CD14-positive monocyte (primary cell): ENCODE measurements at regions not wholly inside any gene's neighbourhood (a gene's known extent, or its start where the extent isn't known, plus 50 kb on each side); places are given as distances from the start of the nearest gene placed in this dataset.

Experiments used
- DNase-seq, 3 donors: peaks; one replicate each; pipeline ENCODE4 v3.0.0-alpha.2; 2011 to 2022
- H2AFZ ChIP-seq: 2 replicates; pipeline ENCODE4 v1.6.0; 2012; ENCODE audit warnings: mild to moderate bottlenecking, low read depth, low read length, inconsistent platforms; ENCODE audit not compliant: insufficient read depth, poor library complexity, severe bottlenecking
- H3K27ac ChIP-seq, 2 donors: 1 replicate in 1 of 2; 2 replicates in 1 of 2; pipeline ENCODE4 v1.5.1; 2012 to 2013; ENCODE audit warnings: low read length in 2 of 2, control low read depth in 1 of 2, inconsistent platforms in 1 of 2, low read depth in 1 of 2, mild to moderate bottlenecking in 1 of 2
- H3K27me3 ChIP-seq, 2 donors: one replicate each; pipeline versions ENCODE4 v1.6.0 to v1.6.1; 2011 to 2013; ENCODE audit warnings: low read length in 2 of 2; ENCODE audit not compliant: control insufficient read depth in 2 of 2, insufficient read depth in 2 of 2
- H3K36me3 ChIP-seq, 2 donors: replicated peaks in 1 of 2; 1 replicate in 1 of 2; 2 replicates in 1 of 2; pipeline versions ENCODE4 v1.5.1 to v1.6.1; 2012 to 2013; ENCODE audit warnings: low read length in 2 of 2, control low read depth in 1 of 2, inconsistent platforms in 1 of 2, mild to moderate bottlenecking in 1 of 2; ENCODE audit not compliant: insufficient read depth in 2 of 2, control insufficient read depth in 1 of 2
- H3K4me1 ChIP-seq, 2 donors: 1 replicate in 1 of 2; 2 replicates in 1 of 2; pipeline versions ENCODE4 v1.5.1 to v1.6.1; 2012 to 2013; ENCODE audit warnings: low read length in 2 of 2, control low read depth in 1 of 2, inconsistent platforms in 1 of 2, mild to moderate bottlenecking in 1 of 2, moderate library complexity in 1 of 2; ENCODE audit not compliant: insufficient read depth in 2 of 2, control insufficient read depth in 1 of 2
- H3K4me2 ChIP-seq: replicated peaks from 2 replicates; pipeline ENCODE3; 2012; ENCODE audit warnings: low read length, moderate library complexity, mild to moderate bottlenecking; ENCODE audit not compliant: poor library complexity, severe bottlenecking; ENCODE audit errors: extremely low read depth
- H3K4me3 ChIP-seq, 3 experiments: fragments of 200-600 bp in 1 of 3; sonication (generic) in 1 of 3; replicated peaks in 1 of 3; 1 replicate in 2 of 3; 2 replicates in 1 of 3; pipeline ENCODE4 v1.5.1; 2011 to 2013; ENCODE audit warnings: low read length in 3 of 3, mild to moderate bottlenecking in 3 of 3, control low read depth in 2 of 3, low read depth in 2 of 3, inconsistent platforms in 1 of 3, moderate library complexity in 1 of 3
- H3K79me2 ChIP-seq: 2 replicates; pipeline ENCODE4 v1.6.0; 2012; ENCODE audit warnings: mild to moderate bottlenecking, control low read depth, inconsistent platforms, low read length, moderate library complexity; ENCODE audit not compliant: insufficient read depth
- H3K9ac ChIP-seq: 2 replicates; pipeline ENCODE4 v1.6.0; 2017; ENCODE audit warnings: low read length, mild to moderate bottlenecking; ENCODE audit not compliant: insufficient read depth, poor library complexity, severe bottlenecking
- H3K9me3 ChIP-seq, 2 donors: replicated peaks in 1 of 2; 1 replicate in 1 of 2; 2 replicates in 1 of 2; pipeline versions ENCODE4 v1.5.1 to v1.6.1; 2012 to 2013; ENCODE audit warnings: low read length in 2 of 2, control low read depth in 1 of 2; ENCODE audit not compliant: control insufficient read depth in 1 of 2, insufficient read depth in 1 of 2
- H4K20me1 ChIP-seq: 2 replicates; pipeline ENCODE4 v1.6.0; 2012; ENCODE audit warnings: mild to moderate bottlenecking, low read length, control low read depth, moderate library complexity; ENCODE audit not compliant: insufficient read depth
- H3K27ac Mint-ChIP-seq, 7 donors: one replicate each; pipeline ENCODE4 v1.8.0; 2020; ENCODE audit warnings: mild to moderate bottlenecking in 7 of 7, mixed read lengths in 7 of 7, moderate library complexity in 6 of 7, inconsistent platforms in 2 of 7
- H3K27me3 Mint-ChIP-seq, 3 donors: one replicate each; pipeline ENCODE4 v1.8.0; 2021 to 2022; ENCODE audit warnings: low read depth in 3 of 3, mild to moderate bottlenecking in 3 of 3, mixed read lengths in 3 of 3, moderate library complexity in 3 of 3, inconsistent platforms in 1 of 3
- H3K36me3 Mint-ChIP-seq, 2 donors: one replicate each; pipeline ENCODE4 v1.8.0; 2020; ENCODE audit warnings: mixed read lengths in 2 of 2, inconsistent platforms in 1 of 2, mild to moderate bottlenecking in 1 of 2
- H3K4me1 Mint-ChIP-seq: one replicate; pipeline ENCODE4 v1.8.0; 2020; ENCODE audit warnings: mild to moderate bottlenecking, mixed read lengths
- H3K4me3 Mint-ChIP-seq, 2 donors: one replicate each; pipeline ENCODE4 v1.8.0; 2020; ENCODE audit warnings: mild to moderate bottlenecking in 2 of 2, mixed read lengths in 2 of 2, moderate library complexity in 1 of 2
- H3K9me3 Mint-ChIP-seq, 7 donors: one replicate each; pipeline ENCODE4 v1.8.0; 2020 to 2022; ENCODE audit warnings: mixed read lengths in 7 of 7, mild to moderate bottlenecking in 6 of 7, moderate library complexity in 6 of 7, inconsistent platforms in 2 of 7
- WGBS: methylation state at CpG from one replicate; pipeline ENCODE4 v1.1.5; 2013; ENCODE audit warnings: missing lambda C conversion rate; ENCODE audit not compliant: insufficient coverage; 5-methylcytosine and 5-hydroxymethylcytosine counted together
- intact Hi-C, 2 donors: fragments of 100-400 bp; cut with micrococcal nuclease; formaldehyde crosslinking; loops; one replicate each; pipeline versions ENCODE4 v1.15.0 to v1.15.1; 2023
- TF ChIP-seq, protein P1 (sequence below): fragments of 200-600 bp; IDR thresholded peaks from one replicate; pipeline ENCODE4 v1.8.0; 2022; ENCODE audit warnings: antibody characterized with exemption, mild to moderate bottlenecking

GRCh38 chr16:17557480-17557879, 86.7 kb upstream of the XYLT1 start:
- intact Hi-C loops = no loop called here
- H3K4me3 Mint-ChIP-seq = no peak overlapping the region
- H3K27me3 Mint-ChIP-seq = peaks cover 6 to 8% (median 8%) of the 10 kb centered on the region in 3 donors
- H3K36me3 ChIP-seq = no peaks in the 10 kb centered on the region
- H3K9me3 Mint-ChIP-seq = peaks cover 0 to 5% (median 0%) of the 10 kb centered on the region in 7 donors
- no peaks in the 10 kb centered on the region for H3K36me3 Mint-ChIP-seq
- TF ChIP-seq, protein P1, sequence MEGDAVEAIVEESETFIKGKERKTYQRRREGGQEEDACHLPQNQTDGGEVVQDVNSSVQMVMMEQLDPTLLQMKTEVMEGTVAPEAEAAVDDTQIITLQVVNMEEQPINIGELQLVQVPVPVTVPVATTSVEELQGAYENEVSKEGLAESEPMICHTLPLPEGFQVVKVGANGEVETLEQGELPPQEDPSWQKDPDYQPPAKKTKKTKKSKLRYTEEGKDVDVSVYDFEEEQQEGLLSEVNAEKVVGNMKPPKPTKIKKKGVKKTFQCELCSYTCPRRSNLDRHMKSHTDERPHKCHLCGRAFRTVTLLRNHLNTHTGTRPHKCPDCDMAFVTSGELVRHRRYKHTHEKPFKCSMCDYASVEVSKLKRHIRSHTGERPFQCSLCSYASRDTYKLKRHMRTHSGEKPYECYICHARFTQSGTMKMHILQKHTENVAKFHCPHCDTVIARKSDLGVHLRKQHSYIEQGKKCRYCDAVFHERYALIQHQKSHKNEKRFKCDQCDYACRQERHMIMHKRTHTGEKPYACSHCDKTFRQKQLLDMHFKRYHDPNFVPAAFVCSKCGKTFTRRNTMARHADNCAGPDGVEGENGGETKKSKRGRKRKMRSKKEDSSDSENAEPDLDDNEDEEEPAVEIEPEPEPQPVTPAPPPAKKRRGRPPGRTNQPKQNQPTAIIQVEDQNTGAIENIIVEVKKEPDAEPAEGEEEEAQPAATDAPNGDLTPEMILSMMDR = no peak
- no peaks in the 10 kb centered on the region for H3K4me1 Mint-ChIP-seq
- no peaks in the 10 kb centered on the region for H4K20me1 ChIP-seq
- H3K27ac ChIP-seq = no peak overlapping the region
- no peaks in the 10 kb centered on the region for H3K79me2 ChIP-seq
- H3K4me2 ChIP-seq = no peak overlapping the region
- H3K9ac ChIP-seq = no peak overlapping the region
- H2AFZ ChIP-seq = no peak overlapping the region
- no peak for DNase-seq
- H3K27me3 ChIP-seq = peaks cover 0 to under 1% of the 10 kb centered on the region in 2 donors
- H3K4me1 ChIP-seq = no peaks in the 10 kb centered on the region
- H3K4me3 ChIP-seq = no peak overlapping the region
- WGBS = 100% methylated on average over 3 of the region's 10 CpGs
- H3K27ac Mint-ChIP-seq = no peak overlapping the region
- no peaks in the 10 kb centered on the region for H3K9me3 ChIP-seq

DNA sequence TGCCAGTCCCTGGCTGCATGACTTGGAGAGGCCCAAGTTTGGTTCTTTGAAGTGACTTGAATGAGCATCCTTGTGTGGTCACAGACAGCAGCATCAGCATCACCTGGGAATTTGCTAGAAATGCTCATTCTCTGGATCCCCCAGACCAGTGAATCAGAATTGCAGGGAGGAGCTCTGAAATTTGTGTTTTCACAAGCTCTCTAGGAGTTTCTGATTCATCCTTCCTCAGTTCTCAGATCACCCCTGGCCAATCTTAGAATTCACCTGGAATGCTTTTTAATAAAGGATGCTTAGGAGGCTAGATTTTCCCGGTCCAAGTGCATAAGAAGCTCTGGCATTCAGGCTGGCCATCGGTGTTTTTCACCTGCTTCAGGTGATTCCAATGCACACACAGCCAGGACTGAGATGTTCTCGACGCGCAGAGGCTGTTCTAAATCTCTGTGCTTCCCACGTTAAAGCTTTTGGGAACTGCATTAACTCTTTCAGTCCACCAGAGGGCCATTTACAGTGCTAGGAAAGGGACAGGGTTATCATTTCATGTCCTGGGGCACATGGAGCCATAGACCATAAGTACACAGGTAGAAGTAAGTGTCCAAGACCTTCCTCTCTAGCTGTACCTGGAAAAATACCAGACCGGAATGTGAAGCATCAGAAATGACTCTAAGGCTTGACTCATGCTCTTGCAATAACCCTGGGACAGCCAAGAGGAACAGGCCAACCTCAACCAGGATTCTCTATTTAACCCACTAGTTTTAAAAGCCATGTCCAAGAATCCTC, 85.7 kb upstream of the XYLT1 start:
- Histone ChIP-seq H3K4me3 (no peak overlapping the region), H3K27ac (no peak overlapping the region), H3K36me3 (no peaks in the 10 kb centered on the region), H4K20me1 (no peaks in the 10 kb centered on the region), H3K9me3 (no peaks in the 10 kb centered on the region), H3K4me1 (no peaks in the 10 kb centered on the region), H3K9ac (no peak overlapping the region), H3K4me2 (no peak overlapping the region), H3K27me3 (no peaks in the 10 kb centered on the region), H2AFZ (no peak overlapping the region), H3K79me2 (no peaks in the 10 kb centered on the region)
- no peak overlapping the region for H3K4me3 Mint-ChIP-seq
- no peaks in the 10 kb centered on the region for H3K36me3 Mint-ChIP-seq
- H3K4me1 Mint-ChIP-seq = no peaks in the 10 kb centered on the region
- TF ChIP-seq, protein P1 = peak; percentile 56
- H3K27me3 Mint-ChIP-seq = peaks cover 2 to 8% (median 5%) of the 10 kb centered on the region in 3 donors
- 31% methylated on average over 6 of the region's 7 CpGs for WGBS
- intact Hi-C loops = no loop called here
- peaks cover 0 to 5% (median 0%) of the 10 kb centered on the region in 7 donors for H3K9me3 Mint-ChIP-seq
- no peak for DNase-seq
- H3K27ac Mint-ChIP-seq = no peak overlapping the region
